CD4-positive, CD25-positive, alpha-beta regulatory T cell (primary cell): ENCODE measurements at regions not wholly inside any gene's neighbourhood (a gene's known extent, or its start where the extent isn't known, plus 50 kb on each side); places are given as distances from the start of the nearest gene placed in this dataset.
A peak's percentile ranks its signal among the peaks of the same experiment; 100 is the strongest.

ENCODE experiments used
- ATAC-seq, 2 donors: fragments of 150-1000 bp; cut with Tn5 transposase; one replicate each; pipeline ENCODE4 v1.10.0; 2021; ENCODE audit warnings: low read depth in 2 of 2, moderate number of reproducible peaks in 2 of 2, moderate library complexity in 1 of 2
- DNase-seq, 3 donors: peaks; one replicate each; pipeline versions ENCODE4 v3.0.0 to v3.0.0-alpha.2; 2012 to 2022; ENCODE audit warnings: mixed read lengths in 1 of 3
- H3K27ac ChIP-seq: one replicate; pipeline ENCODE4 v1.7.0; 2013; ENCODE audit warnings: mild to moderate bottlenecking, low read length; ENCODE audit not compliant: insufficient read depth, poor library complexity, severe bottlenecking
- H3K27me3 ChIP-seq: one replicate; pipeline ENCODE4 v1.7.0; 2013; ENCODE audit warnings: low read length; ENCODE audit not compliant: control insufficient read depth, insufficient read depth
- H3K36me3 ChIP-seq: one replicate; pipeline ENCODE4 v1.7.0; 2013; ENCODE audit warnings: mild to moderate bottlenecking, low read length, moderate library complexity; ENCODE audit not compliant: control insufficient read depth, insufficient read depth
- H3K4me1 ChIP-seq: 2 replicates; pipeline ENCODE4 v1.7.0; 2013; ENCODE audit warnings: mild to moderate bottlenecking, low read length; ENCODE audit not compliant: insufficient read depth, control insufficient read depth, poor library complexity, severe bottlenecking
- H3K4me3 ChIP-seq: one replicate; pipeline ENCODE4 v1.7.0; 2013; ENCODE audit warnings: low read depth, mild to moderate bottlenecking, low read length, moderate library complexity
- H3K9me3 ChIP-seq, 2 experiments: 1 replicate in 1 of 2; 2 replicates in 1 of 2; pipeline ENCODE4 v1.7.0; 2013; ENCODE audit warnings: low read length in 2 of 2, mild to moderate bottlenecking in 1 of 2, moderate library complexity in 1 of 2; ENCODE audit not compliant: control insufficient read depth in 2 of 2
- H3K27ac Mint-ChIP-seq, 3 donors: one replicate each; pipeline ENCODE4 v1.8.0; 2020 to 2022; ENCODE audit warnings: mild to moderate bottlenecking in 3 of 3, mixed read lengths in 3 of 3, moderate library complexity in 2 of 3
- H3K27me3 Mint-ChIP-seq: one replicate; pipeline ENCODE4 v1.8.0; 2022; ENCODE audit warnings: mild to moderate bottlenecking, mixed read lengths
- H3K36me3 Mint-ChIP-seq: one replicate; pipeline ENCODE4 v1.8.0; 2020; ENCODE audit warnings: mixed read lengths
- H3K4me1 Mint-ChIP-seq, 4 donors: one replicate each; pipeline ENCODE4 v1.8.0; 2020 to 2022; ENCODE audit warnings: mixed read lengths in 4 of 4, mild to moderate bottlenecking in 1 of 4
- H3K4me3 Mint-ChIP-seq, 4 donors: one replicate each; pipeline ENCODE4 v1.8.0; 2020 to 2022; ENCODE audit warnings: mild to moderate bottlenecking in 4 of 4, mixed read lengths in 4 of 4, moderate library complexity in 3 of 4
- H3K9me3 Mint-ChIP-seq, 7 donors: one replicate each; pipeline ENCODE4 v1.8.0; 2020 to 2022; ENCODE audit warnings: mixed read lengths in 7 of 7, mild to moderate bottlenecking in 3 of 7, moderate library complexity in 2 of 7

DNA sequence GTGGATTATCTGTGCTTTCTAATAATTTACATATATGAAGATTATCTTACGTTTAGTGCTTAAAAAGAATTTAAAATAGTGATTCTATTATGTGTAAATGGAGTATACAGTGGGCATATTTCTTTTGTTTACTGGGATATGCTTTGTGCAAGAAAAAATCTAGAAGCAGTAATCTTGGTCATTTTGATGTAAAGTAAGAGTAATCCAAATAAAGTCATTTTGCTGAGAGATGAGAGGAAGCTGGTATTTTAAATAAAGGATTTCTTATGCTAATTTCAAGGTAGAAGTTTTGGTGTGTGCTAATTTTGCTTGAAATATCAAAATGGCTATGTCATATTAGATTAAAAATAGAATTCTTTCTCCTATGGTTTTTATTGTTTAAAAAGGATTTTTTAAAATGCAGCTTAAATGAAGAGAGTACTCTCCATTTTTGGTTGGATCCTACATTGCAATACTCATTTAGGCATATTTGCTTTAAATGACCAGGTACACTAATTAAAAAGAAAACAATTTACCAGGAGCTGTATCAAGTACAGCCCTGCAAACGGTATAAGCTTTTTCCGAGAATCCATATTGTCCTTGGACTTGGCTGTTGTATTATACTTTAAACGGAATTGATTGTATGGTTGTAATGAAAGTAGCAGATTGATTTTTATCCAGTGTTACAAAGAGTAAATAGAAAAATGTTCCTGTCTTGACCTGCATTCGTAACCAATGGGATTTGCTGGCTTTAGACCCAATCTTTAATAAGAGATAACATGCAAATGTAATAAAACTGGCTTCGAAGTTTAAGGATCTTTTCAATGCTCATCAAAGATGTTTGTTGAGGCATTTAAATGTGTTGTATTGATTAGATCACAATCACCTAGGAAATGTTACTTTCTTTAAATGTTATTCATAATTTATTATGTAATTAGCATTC lies 574.7 kb downstream of the USP25 start:
- no peaks in the 10 kb centered on the region for H3K27me3 Mint-ChIP-seq
- no peak overlapping the region for H3K4me3 Mint-ChIP-seq
- no peak for ATAC-seq

DNA sequence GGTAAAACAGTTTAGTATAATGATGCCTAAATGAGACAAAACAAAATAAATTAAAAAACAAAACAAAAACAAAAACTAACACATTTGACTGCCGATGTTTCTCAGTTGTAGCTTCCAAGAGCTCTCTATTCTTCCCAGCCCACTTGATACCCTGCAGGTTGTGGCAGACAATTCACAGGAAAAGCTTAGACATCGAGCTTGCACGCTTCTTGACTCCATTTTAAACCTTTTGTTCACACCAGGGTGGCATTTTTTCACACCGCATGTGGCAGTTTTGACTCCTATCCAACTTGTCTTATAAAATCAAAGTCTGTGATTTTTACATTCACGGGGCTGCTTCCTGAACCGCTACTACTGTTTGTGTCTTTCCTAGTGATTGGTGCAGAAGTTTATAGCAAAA lies 575.9 kb downstream of the USP25 start:
- Histone ChIP-seq H3K27ac (no peak overlapping the region), H3K36me3 (no peaks in the 10 kb centered on the region), H3K4me1 (no peaks in the 10 kb centered on the region), H3K4me3 (no peak overlapping the region), H3K9me3 (no peaks in the 10 kb centered on the region), H3K27me3 (no peaks in the 10 kb centered on the region)
- H3K4me3 Mint-ChIP-seq, result no peak overlapping the region
- no peaks in the 10 kb centered on the region for H3K27me3 Mint-ChIP-seq
- H3K4me1 Mint-ChIP-seq, result peaks cover 0 to 4% (median 0%) of the 10 kb centered on the region in 4 donors
- H3K27ac Mint-ChIP-seq, result no peak overlapping the region
- no peaks in the 10 kb centered on the region for H3K36me3 Mint-ChIP-seq
- ATAC-seq (no peak), DNase-seq (no peak)
- peaks cover 0 to 4% (median 0%) of the 10 kb centered on the region in 7 donors for H3K9me3 Mint-ChIP-seq

More for the DNA sequence above, 574.7 kb downstream of the USP25 start:
- Histone ChIP-seq H3K36me3 (no peaks in the 10 kb centered on the region), H3K9me3 (no peaks in the 10 kb centered on the region), H3K4me3 (no peak overlapping the region), H3K27me3 (no peaks in the 10 kb centered on the region), H3K27ac (no peak overlapping the region), H3K4me1 (no peaks in the 10 kb centered on the region)
- Mint-ChIP-seq H3K36me3 (no peaks in the 10 kb centered on the region), H3K9me3 (peaks cover 0 to 3% (median 0%) of the 10 kb centered on the region in 7 donors), H3K4me1 (peaks cover 0 to 4% (median 0%) of the 10 kb centered on the region in 4 donors), H3K27ac (no peak overlapping the region)
- DNase-seq, result no peak

DNA sequence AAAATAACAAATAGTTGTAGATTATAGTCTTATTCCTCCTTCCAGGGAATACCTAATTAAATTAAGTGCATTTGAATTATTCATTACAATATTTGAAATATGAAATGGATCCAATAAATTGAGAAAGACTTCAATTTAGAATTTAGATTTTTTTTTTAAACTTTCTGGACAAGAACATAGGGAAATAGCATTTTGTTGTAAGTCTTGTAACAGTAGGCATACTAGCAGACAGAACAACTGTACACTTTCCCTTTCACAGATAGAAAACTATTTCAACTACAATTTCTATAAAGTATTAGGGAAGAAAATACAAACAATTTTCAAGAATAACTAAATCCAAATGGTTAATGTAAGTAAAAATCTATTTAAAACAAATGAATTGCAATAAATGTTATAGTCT lies 577.5 kb downstream of the USP25 start:
- H3K27me3 ChIP-seq, result no peaks in the 10 kb centered on the region
- Mint-ChIP-seq H3K4me3 (no peak overlapping the region), H3K27me3 (no peaks in the 10 kb centered on the region), H3K4me1 (peaks cover 0 to 4% (median 0%) of the 10 kb centered on the region in 4 donors), H3K9me3 (peaks cover 0 to 4% (median 0%) of the 10 kb centered on the region in 7 donors), H3K36me3 (no peaks in the 10 kb centered on the region), H3K27ac (no peak overlapping the region)
- DNase-seq (no peak), ATAC-seq (no peak)
- H3K36me3 ChIP-seq, result no peaks in the 10 kb centered on the region
- H3K4me3 ChIP-seq, result no peak overlapping the region
- no peaks in the 10 kb centered on the region for H3K9me3 ChIP-seq
- no peaks in the 10 kb centered on the region for H3K4me1 ChIP-seq
- no peak overlapping the region for H3K27ac ChIP-seq

DNA sequence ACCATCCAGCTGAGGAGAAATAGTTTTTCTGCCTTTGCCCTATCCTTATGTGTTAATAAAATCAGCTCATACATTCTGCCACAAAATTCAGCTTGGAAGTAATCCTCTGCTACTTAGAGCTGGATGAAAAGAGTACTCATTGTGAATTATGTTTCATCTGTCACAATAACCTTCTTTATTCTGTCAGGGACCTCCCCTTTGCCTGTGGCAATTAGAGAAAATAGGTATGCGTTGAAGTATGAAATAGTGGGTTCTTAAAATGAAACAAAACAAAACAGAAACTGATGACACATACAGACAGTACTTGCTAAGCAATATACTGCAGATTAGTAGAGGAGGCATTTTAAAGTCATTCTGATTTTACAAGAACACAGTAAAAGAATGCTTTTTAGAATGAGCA lies 578.5 kb downstream of the USP25 start:
- no peak overlapping the region for H3K4me3 ChIP-seq
- Mint-ChIP-seq H3K36me3 (no peaks in the 10 kb centered on the region), H3K9me3 (peaks cover 0 to 4% (median 0%) of the 10 kb centered on the region in 7 donors), H3K4me3 (no peak overlapping the region), H3K27ac (peak overlapping the region in 1 of 3 donors; percentile 76), H3K4me1 (peaks cover 0 to 4% (median 0%) of the 10 kb centered on the region in 4 donors), H3K27me3 (no peaks in the 10 kb centered on the region)
- H3K27ac ChIP-seq, result no peak overlapping the region
- no peaks in the 10 kb centered on the region for H3K4me1 ChIP-seq
- DNase-seq (no peak), ATAC-seq (no peak)
- H3K9me3 ChIP-seq, result no peaks in the 10 kb centered on the region
- no peaks in the 10 kb centered on the region for H3K27me3 ChIP-seq
- no peaks in the 10 kb centered on the region for H3K36me3 ChIP-seq

DNA sequence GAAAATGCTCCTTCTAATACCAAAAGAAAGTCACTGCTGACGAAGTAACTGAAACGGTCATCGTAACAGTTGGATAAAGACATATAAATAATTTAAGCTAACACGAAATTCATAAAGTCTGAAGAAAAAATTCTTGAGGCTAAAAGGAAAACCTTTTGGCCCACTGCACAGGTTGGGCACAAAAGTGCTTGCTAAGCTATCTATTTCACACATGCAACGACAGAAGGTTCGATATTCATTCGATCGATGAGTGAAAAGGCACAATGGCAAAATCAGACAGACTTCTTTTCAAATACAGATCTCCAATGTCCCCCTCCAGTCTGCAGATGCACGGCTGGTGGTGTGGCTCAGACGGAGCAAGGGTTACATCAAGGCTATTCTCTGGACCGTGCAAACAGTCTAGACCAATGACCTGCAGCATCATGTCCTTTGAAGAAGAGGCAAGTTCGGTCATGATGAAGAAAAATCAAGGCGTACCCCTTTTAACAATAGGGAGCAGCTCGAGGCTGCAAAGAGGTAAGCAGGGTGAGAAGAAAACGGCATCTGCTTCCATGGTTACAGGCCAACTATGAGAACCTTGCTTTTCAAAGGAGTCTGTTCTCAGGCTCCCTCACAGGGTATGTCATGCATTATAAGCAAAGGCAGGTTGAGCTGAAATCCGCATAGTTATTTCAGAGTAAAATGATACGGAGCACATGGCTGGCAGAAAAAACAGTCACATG lies 579.6 kb downstream of the USP25 start:
- H3K27ac Mint-ChIP-seq, result no peak overlapping the region
- no peak overlapping the region for H3K4me3 ChIP-seq
- H3K4me1 ChIP-seq, result no peaks in the 10 kb centered on the region
- H3K36me3 Mint-ChIP-seq, result no peaks in the 10 kb centered on the region
- no peaks in the 10 kb centered on the region for H3K27me3 Mint-ChIP-seq
- no peaks in the 10 kb centered on the region for H3K36me3 ChIP-seq
- peak overlapping the region in 1 of 4 donors; percentile 38 for H3K4me3 Mint-ChIP-seq
- no peaks in the 10 kb centered on the region for H3K27me3 ChIP-seq
- no peak for ATAC-seq
- DNase-seq, result no peak
- H3K9me3 Mint-ChIP-seq, result peaks cover 0 to 4% (median 0%) of the 10 kb centered on the region in 7 donors
- H3K9me3 ChIP-seq, result no peaks in the 10 kb centered on the region
- no peak overlapping the region for H3K27ac ChIP-seq
- peaks cover 0 to 4% (median 0%) of the 10 kb centered on the region in 4 donors for H3K4me1 Mint-ChIP-seq

DNA sequence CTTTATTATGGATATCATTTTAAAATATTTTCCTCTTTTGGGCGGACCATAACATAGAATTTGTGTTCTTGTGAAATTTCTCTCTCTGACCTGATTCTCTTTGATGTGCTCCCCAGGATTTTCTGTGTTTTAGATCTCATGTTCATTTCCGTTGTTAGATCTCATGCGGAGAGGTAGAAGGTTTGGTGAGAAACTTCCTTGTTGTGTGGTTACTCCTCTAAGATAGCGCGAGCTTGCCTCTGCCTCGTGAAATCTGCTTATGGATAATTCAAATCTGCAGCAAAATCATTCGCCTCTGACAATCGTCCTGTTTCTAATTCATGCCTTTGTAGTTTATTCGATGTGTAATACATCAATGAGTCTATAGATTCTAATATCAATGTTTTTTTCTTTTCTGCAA lies 580.4 kb downstream of the USP25 start:
- Histone ChIP-seq H3K4me1 (no peaks in the 10 kb centered on the region), H3K27ac (no peak overlapping the region), H3K4me3 (no peak overlapping the region), H3K27me3 (no peaks in the 10 kb centered on the region), H3K36me3 (no peaks in the 10 kb centered on the region), H3K9me3 (no peaks in the 10 kb centered on the region)
- no peak overlapping the region for H3K4me3 Mint-ChIP-seq
- H3K27me3 Mint-ChIP-seq, result no peaks in the 10 kb centered on the region
- H3K9me3 Mint-ChIP-seq, result peaks cover 0 to 4% (median 0%) of the 10 kb centered on the region in 7 donors
- no peak overlapping the region for H3K27ac Mint-ChIP-seq
- ATAC-seq (no peak), DNase-seq (no peak)
- H3K4me1 Mint-ChIP-seq, result peaks cover 0 to 4% (median 0%) of the 10 kb centered on the region in 4 donors
- no peaks in the 10 kb centered on the region for H3K36me3 Mint-ChIP-seq

DNA sequence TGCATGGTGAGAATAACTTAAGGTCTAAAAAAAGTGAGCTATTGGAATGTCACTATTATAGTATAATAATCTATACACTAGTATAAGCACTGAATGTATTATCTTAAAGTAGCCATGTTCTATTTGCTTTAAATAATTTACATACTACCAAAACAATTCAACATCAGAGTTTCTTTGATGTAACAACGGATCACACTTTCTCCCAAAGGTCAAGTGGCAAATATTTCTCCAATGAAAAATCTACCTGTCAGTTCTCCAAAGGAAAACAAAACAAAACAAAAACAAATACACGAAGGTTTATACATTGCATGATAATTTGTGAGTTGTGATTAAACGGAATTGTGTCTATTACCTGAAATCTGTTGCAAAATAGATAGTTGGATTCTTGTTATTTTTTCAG lies 581.4 kb downstream of the USP25 start:
- ATAC-seq, result no peak
- H3K9me3 ChIP-seq, result no peaks in the 10 kb centered on the region
- no peaks in the 10 kb centered on the region for H3K27me3 ChIP-seq
- H3K4me3 Mint-ChIP-seq, result no peak overlapping the region
- H3K9me3 Mint-ChIP-seq, result peaks cover 0 to 4% (median 0%) of the 10 kb centered on the region in 7 donors
- H3K27me3 Mint-ChIP-seq, result no peaks in the 10 kb centered on the region
- H3K4me3 ChIP-seq, result no peak overlapping the region
- DNase-seq, result no peak
- no peaks in the 10 kb centered on the region for H3K36me3 Mint-ChIP-seq
- peaks cover 0 to 4% (median 0%) of the 10 kb centered on the region in 4 donors for H3K4me1 Mint-ChIP-seq
- no peak overlapping the region for H3K27ac ChIP-seq
- H3K4me1 ChIP-seq, result no peaks in the 10 kb centered on the region
- no peaks in the 10 kb centered on the region for H3K36me3 ChIP-seq
- H3K27ac Mint-ChIP-seq, result no peak overlapping the region
